WTC11 (cell line): ENCODE measurements at regions not wholly inside any gene's neighbourhood (a gene's known extent, or its start where the extent isn't known, plus 50 kb on each side); places are given as distances from the start of the nearest gene placed in this dataset.

Source experiments
- CBFB ChIP-seq: sonication (generic); formaldehyde crosslinking; IDR thresholded peaks from 2 replicates; pipeline ENCODE4 v1.8.1; 2022; ENCODE audit warnings: mild to moderate bottlenecking, low read depth, missing genetic modification reagents
- EMX1 ChIP-seq: fragments of 250-450 bp; sonication (Bioruptor Pico); IDR thresholded peaks from 2 replicates; pipeline ENCODE4 v1.8.0; 2021; ENCODE audit warnings: mild to moderate bottlenecking
- TEAD4 ChIP-seq: sonication (generic); formaldehyde crosslinking; IDR thresholded peaks from 2 replicates; pipeline ENCODE4 v1.8.0; 2022; ENCODE audit warnings: mild to moderate bottlenecking, missing genetic modification reagents
- TF ChIP-seq, protein P1 (sequence below): fragments of 250-450 bp; sonication (Bioruptor Pico); IDR thresholded peaks from 2 replicates; pipeline ENCODE4 v2.1.2; 2022; ENCODE audit warnings: mild to moderate bottlenecking, moderate library complexity
- TF ChIP-seq, protein P2 (sequence below): sonication (generic); formaldehyde crosslinking; IDR thresholded peaks from 2 replicates; pipeline ENCODE4 v1.8.1; 2023; ENCODE audit warnings: mild to moderate bottlenecking, missing genetic modification reagents, moderate library complexity
- TF ChIP-seq, protein P3 (sequence below): sonication (generic); formaldehyde crosslinking; conservative IDR thresholded peaks from 2 replicates; pipeline ENCODE4 v1.8.1; 2023; ENCODE audit warnings: mild to moderate bottlenecking, low read depth, missing genetic modification reagents, moderate library complexity
- TF ChIP-seq, protein P4 (sequence below): fragments of 200-600 bp; IDR thresholded peaks from 2 replicates; pipeline ENCODE4 v1.8.0; 2022; ENCODE audit warnings: antibody characterized with exemption
- TF ChIP-seq, protein P5 (sequence below): sonication (generic); formaldehyde crosslinking; IDR thresholded peaks from 2 replicates; pipeline ENCODE4 v1.8.0; 2022; ENCODE audit warnings: mild to moderate bottlenecking, missing genetic modification reagents

DNA sequence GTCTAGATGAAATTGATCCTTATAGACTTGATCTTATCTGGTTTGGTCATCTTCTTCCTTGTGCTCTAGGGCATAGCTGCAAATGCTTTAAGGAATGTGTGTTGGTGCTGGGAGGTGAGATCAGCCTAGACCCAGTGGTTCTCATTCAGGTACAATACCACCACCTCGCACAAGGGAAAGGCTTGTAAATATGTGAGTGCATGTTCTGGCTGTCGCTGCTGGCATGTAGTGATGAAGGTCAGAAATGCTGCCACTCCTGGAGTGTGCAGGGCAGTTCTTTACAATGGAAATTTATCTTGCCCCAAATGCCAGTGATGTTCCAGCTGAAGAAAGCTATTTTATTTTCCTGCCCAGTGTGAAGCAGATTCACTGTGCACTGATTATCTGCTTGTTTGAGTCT is 900.9 kb downstream of the QKI start:
- TF ChIP-seq, protein P1, sequence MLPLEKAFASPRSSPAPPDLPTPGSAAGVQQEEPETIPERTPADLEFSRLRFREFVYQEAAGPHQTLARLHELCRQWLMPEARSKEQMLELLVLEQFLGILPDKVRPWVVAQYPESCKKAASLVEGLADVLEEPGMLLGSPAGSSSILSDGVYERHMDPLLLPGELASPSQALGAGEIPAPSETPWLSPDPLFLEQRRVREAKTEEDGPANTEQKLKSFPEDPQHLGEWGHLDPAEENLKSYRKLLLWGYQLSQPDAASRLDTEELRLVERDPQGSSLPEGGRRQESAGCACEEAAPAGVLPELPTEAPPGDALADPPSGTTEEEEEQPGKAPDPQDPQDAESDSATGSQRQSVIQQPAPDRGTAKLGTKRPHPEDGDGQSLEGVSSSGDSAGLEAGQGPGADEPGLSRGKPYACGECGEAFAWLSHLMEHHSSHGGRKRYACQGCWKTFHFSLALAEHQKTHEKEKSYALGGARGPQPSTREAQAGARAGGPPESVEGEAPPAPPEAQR (CRISPR knock-in tag), result no peak
- TF ChIP-seq, protein P2, sequence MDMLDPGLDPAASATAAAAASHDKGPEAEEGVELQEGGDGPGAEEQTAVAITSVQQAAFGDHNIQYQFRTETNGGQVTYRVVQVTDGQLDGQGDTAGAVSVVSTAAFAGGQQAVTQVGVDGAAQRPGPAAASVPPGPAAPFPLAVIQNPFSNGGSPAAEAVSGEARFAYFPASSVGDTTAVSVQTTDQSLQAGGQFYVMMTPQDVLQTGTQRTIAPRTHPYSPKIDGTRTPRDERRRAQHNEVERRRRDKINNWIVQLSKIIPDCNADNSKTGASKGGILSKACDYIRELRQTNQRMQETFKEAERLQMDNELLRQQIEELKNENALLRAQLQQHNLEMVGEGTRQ, result no peak
- TF ChIP-seq, protein P3, sequence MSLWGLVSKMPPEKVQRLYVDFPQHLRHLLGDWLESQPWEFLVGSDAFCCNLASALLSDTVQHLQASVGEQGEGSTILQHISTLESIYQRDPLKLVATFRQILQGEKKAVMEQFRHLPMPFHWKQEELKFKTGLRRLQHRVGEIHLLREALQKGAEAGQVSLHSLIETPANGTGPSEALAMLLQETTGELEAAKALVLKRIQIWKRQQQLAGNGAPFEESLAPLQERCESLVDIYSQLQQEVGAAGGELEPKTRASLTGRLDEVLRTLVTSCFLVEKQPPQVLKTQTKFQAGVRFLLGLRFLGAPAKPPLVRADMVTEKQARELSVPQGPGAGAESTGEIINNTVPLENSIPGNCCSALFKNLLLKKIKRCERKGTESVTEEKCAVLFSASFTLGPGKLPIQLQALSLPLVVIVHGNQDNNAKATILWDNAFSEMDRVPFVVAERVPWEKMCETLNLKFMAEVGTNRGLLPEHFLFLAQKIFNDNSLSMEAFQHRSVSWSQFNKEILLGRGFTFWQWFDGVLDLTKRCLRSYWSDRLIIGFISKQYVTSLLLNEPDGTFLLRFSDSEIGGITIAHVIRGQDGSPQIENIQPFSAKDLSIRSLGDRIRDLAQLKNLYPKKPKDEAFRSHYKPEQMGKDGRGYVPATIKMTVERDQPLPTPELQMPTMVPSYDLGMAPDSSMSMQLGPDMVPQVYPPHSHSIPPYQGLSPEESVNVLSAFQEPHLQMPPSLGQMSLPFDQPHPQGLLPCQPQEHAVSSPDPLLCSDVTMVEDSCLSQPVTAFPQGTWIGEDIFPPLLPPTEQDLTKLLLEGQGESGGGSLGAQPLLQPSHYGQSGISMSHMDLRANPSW (CRISPR knock-in tag), result no peak
- TF ChIP-seq, protein P4, sequence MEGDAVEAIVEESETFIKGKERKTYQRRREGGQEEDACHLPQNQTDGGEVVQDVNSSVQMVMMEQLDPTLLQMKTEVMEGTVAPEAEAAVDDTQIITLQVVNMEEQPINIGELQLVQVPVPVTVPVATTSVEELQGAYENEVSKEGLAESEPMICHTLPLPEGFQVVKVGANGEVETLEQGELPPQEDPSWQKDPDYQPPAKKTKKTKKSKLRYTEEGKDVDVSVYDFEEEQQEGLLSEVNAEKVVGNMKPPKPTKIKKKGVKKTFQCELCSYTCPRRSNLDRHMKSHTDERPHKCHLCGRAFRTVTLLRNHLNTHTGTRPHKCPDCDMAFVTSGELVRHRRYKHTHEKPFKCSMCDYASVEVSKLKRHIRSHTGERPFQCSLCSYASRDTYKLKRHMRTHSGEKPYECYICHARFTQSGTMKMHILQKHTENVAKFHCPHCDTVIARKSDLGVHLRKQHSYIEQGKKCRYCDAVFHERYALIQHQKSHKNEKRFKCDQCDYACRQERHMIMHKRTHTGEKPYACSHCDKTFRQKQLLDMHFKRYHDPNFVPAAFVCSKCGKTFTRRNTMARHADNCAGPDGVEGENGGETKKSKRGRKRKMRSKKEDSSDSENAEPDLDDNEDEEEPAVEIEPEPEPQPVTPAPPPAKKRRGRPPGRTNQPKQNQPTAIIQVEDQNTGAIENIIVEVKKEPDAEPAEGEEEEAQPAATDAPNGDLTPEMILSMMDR, result no peak
- no peak for TF ChIP-seq EMX1
- no peak for TF ChIP-seq CBFB
- TF ChIP-seq TEAD4, result no peak
- TF ChIP-seq, protein P5, sequence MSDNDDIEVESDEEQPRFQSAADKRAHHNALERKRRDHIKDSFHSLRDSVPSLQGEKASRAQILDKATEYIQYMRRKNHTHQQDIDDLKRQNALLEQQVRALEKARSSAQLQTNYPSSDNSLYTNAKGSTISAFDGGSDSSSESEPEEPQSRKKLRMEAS, result no peak
